Esophagus muscularis mucosa (tissue), 3 donors: ENCODE measurements at regions not wholly inside any gene's neighbourhood (a gene's known extent, or its start where the extent isn't known, plus 50 kb on each side); places are given as distances from the start of the nearest gene placed in this dataset.
A peak's percentile ranks its signal among the peaks of the same experiment; 100 is the strongest.
"Not testable (repeated sequence)": the region's sequence is repeated elsewhere in the genome, so short reads cannot be mapped to it uniquely, and the experiment has no call there.

Experiments used
- CTCF ChIP-seq, 3 experiments: fragments of 200-600 bp in 2 of 3; fragments of 450-650 bp in 1 of 3; sonication (generic) in 2 of 3; IDR thresholded peaks; one replicate each; pipeline ENCODE4 v1.5.1; 2017 to 2019; ENCODE audit warnings: antibody characterized with exemption in 3 of 3, mild to moderate bottlenecking in 2 of 3, moderate library complexity in 1 of 3
- POLR2AphosphoS5 ChIP-seq, 2 donors: sonication (generic); formaldehyde crosslinking; IDR thresholded peaks; one replicate each; pipeline ENCODE4 v1.6.1; 2017; ENCODE audit warnings: antibody characterized with exemption in 2 of 2

DNA sequence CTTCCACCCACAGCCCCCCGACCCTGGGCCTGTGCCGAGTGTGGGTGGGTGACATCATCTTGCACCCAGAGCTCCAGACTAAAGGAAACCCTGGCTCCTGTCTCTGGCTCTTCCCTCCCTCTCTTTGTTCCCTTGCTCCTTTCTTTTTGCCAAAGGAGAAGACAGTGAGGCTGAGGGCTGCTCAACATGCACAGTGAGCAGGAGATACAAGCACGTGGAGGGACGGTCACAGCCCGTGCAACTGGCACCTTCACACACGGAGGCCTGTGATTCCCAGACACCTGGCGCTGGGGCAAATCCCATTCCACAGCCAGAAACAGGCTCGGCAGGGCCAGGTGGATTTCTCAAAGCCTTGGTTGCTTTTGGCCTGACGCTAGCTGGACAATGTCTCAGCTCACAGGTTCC, 86.0 kb upstream of the METTL9 start:
- not testable (repeated sequence) for TF ChIP-seq CTCF (IDR thresholded peaks at IDR 0.05)
- peak in 1 of 2 donors; percentile 14 for TF ChIP-seq POLR2AphosphoS5 (IDR thresholded peaks at IDR 0.05)
